Stomach (tissue), 8 donors: ENCODE measurements at regions not wholly inside any gene's neighbourhood (a gene's known extent, or its start where the extent isn't known, plus 50 kb on each side); places are given as distances from the start of the nearest gene placed in this dataset.

Source experiments
- DNase-seq, 2 donors: peaks; one replicate each; pipeline versions ENCODE4 v3.0.0 to v3.0.0-alpha.2; 2013 to 2019
- H3K27ac ChIP-seq, 5 donors: fragments of 200-600 bp in 4 of 5; sonication (generic) in 4 of 5; one replicate each; pipeline ENCODE4 v1.5.1; 2013 to 2019; ENCODE audit warnings: mild to moderate bottlenecking in 1 of 5, moderate library complexity in 1 of 5
- H3K27me3 ChIP-seq, 3 donors: fragments of 200-600 bp; sonication (generic); one replicate each; pipeline ENCODE4 v1.5.1; 2017 to 2019; ENCODE audit warnings: mixed run types in 1 of 3
- H3K36me3 ChIP-seq, 4 donors: fragments of 200-600 bp; sonication (generic); 1 replicate in 3 of 4; 2 replicates in 1 of 4; pipeline ENCODE4 v1.5.1; 2016 to 2019
- H3K4me1 ChIP-seq, 4 donors: fragments of 200-600 bp; sonication (generic); one replicate each; pipeline ENCODE4 v1.5.1; 2016 to 2019
- H3K4me3 ChIP-seq, 4 donors: fragments of 200-600 bp; sonication (generic) in 3 of 4; one replicate each; pipeline ENCODE4 v1.5.1; 2016 to 2019; ENCODE audit warnings: mild to moderate bottlenecking in 1 of 4
- H3K9me3 ChIP-seq, 4 donors: fragments of 200-600 bp; sonication (generic); one replicate each; pipeline ENCODE4 v1.5.1; 2016 to 2019
- EP300 ChIP-seq: sonication (generic); formaldehyde crosslinking; IDR thresholded peaks from one replicate; pipeline ENCODE4 v1.6.1; 2017; ENCODE audit warnings: antibody characterized with exemption
- POLR2A ChIP-seq, 4 donors: fragments of 450-650 bp; IDR thresholded peaks; one replicate each; pipeline ENCODE4 v1.6.1; 2016; ENCODE audit warnings: antibody characterized with exemption in 4 of 4, control low read depth in 2 of 4, mild to moderate bottlenecking in 1 of 4, moderate library complexity in 1 of 4
- POLR2AphosphoS5 ChIP-seq, 3 donors: sonication (generic); formaldehyde crosslinking; IDR thresholded peaks; one replicate each; pipeline ENCODE4 v1.6.1; 2016; ENCODE audit warnings: antibody characterized with exemption in 3 of 3
- WGBS, 5 donors: extraction: QIAGEN DNeasy Blood & Tissue Kit in 3 of 5; methylation state at CpG; one replicate each; pipeline versions ENCODE4 v1.1.5 to v1.1.7; 2013 to 2018; 5-methylcytosine and 5-hydroxymethylcytosine counted together
- intact Hi-C: fragments of 100-400 bp; cut with DNase I; formaldehyde crosslinking; loops from one replicate; pipeline ENCODE4 v1.15.1; 2023; ENCODE audit warnings: low total_unique reads
- TF ChIP-seq, protein P1 (sequence below), 7 experiments: fragments of 450-650 bp in 4 of 7; fragments of 200-600 bp in 3 of 7; sonication (generic) in 3 of 7; IDR thresholded peaks; one replicate each; pipeline ENCODE4 v1.5.1; 2016 to 2019; ENCODE audit warnings: antibody characterized with exemption in 7 of 7, control low read depth in 2 of 7, mild to moderate bottlenecking in 1 of 7
- donor health status: healthy with polysubstance abuse.
- donor health status: Bipolar disorder and iron deficiency.
- donor health status: healthy.

DNA sequence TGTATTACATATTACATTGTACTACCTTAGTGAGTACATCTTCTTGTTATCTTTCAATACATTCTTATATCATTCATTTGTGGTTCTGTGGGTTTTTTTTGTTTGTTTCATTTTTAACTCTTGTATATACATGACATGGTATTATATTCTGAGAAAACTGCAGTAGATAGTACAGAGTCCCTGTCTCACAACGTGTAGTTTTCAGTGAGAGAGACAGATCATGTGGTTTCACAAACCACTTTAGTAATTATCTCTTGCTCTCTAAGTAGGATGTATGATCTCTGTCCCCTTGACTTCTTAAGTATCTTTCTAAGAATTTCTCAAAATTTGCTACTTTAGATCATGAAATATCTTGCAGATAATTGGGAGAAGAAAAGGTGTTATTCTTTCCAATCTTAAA is 745.9 kb upstream of the CDH9 start:
- TF ChIP-seq, protein P1, sequence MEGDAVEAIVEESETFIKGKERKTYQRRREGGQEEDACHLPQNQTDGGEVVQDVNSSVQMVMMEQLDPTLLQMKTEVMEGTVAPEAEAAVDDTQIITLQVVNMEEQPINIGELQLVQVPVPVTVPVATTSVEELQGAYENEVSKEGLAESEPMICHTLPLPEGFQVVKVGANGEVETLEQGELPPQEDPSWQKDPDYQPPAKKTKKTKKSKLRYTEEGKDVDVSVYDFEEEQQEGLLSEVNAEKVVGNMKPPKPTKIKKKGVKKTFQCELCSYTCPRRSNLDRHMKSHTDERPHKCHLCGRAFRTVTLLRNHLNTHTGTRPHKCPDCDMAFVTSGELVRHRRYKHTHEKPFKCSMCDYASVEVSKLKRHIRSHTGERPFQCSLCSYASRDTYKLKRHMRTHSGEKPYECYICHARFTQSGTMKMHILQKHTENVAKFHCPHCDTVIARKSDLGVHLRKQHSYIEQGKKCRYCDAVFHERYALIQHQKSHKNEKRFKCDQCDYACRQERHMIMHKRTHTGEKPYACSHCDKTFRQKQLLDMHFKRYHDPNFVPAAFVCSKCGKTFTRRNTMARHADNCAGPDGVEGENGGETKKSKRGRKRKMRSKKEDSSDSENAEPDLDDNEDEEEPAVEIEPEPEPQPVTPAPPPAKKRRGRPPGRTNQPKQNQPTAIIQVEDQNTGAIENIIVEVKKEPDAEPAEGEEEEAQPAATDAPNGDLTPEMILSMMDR (IDR thresholded peaks at IDR 0.05) = no peak
- TF ChIP-seq EP300 (no peak), POLR2AphosphoS5 (IDR thresholded peaks at IDR 0.05) (no peak)
- H3K36me3 ChIP-seq = no peaks in the 10 kb centered on the region
- intact Hi-C loops = no loop called here
- H3K9me3 ChIP-seq = no peaks in the 10 kb centered on the region
- 40 to 82% (median 59%) methylated on average over 1 of the region's 1 CpG for WGBS, 5 donors
- no peaks in the 10 kb centered on the region for H3K27me3 ChIP-seq
- H3K4me3 ChIP-seq = no peak overlapping the region
- no peak overlapping the region for H3K27ac ChIP-seq
- H3K4me1 ChIP-seq = no peaks in the 10 kb centered on the region
- DNase-seq = no peak

DNA sequence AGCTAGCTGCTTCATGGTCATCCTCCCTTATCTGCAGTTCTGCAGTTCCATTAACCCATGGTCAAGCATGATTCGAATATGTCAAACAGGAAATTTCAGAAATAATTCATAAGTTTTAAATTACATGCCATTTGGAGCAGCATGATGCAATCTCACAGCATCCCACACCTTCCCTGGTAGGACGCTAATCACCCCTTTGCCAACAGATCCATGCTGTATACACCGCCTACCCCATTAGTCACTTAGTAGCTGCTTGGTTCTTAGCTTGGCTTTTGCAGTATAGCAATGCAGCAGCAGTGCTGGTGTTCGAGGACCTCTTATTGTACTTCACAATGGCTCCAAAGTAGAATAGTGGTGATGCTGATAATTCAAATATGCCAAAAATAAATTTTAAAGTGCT is 739.7 kb upstream of the CDH9 start:
- intact Hi-C loops = no loop called here
- H3K9me3 ChIP-seq = no peaks in the 10 kb centered on the region
- no peak for DNase-seq
- no peak overlapping the region for H3K27ac ChIP-seq
- 76 to 83% (median 81%) methylated on average over 4 of the region's 4 CpGs for WGBS, 5 donors
- no peak overlapping the region for H3K4me3 ChIP-seq
- no peaks in the 10 kb centered on the region for H3K36me3 ChIP-seq
- no peaks in the 10 kb centered on the region for H3K4me1 ChIP-seq
- TF ChIP-seq, protein P1 (IDR thresholded peaks at IDR 0.05) = peak in 1 of 7 experiments; percentile 7
- TF ChIP-seq POLR2A (IDR thresholded peaks at IDR 0.05) = no peak
- no peaks in the 10 kb centered on the region for H3K27me3 ChIP-seq

DNA sequence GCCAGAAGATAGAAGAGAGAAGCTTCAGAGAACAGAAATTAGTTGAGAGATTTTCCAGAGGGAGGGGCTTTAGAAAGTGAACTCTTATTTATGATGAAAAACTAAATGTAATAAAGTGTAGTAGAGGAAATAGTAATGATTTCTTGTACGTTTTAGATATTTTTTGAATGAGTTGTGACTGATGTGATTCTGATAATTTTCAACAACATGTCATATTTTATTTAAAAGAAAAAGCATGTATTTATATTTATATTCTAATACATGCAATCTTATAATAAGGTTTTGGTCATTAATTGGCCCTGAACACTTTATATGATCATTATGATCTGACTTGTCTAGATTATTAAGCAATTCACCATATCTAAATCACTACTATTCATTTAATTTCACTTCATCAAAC is 735.2 kb upstream of the CDH9 start:
- H3K4me3 ChIP-seq = no peak overlapping the region
- no peaks in the 10 kb centered on the region for H3K9me3 ChIP-seq
- 45 to 63% (median 57%) methylated on average over 1 of the region's 1 CpG for WGBS, 5 donors
- H3K27ac ChIP-seq = no peak overlapping the region
- no peaks in the 10 kb centered on the region for H3K27me3 ChIP-seq
- H3K36me3 ChIP-seq = no peaks in the 10 kb centered on the region
- TF ChIP-seq POLR2A (IDR thresholded peaks at IDR 0.05) (no peak), POLR2AphosphoS5 (IDR thresholded peaks at IDR 0.05) (no peak), EP300 (no peak)
- TF ChIP-seq, protein P1 (IDR thresholded peaks at IDR 0.05) = no peak
- DNase-seq = no peak
- H3K4me1 ChIP-seq = no peaks in the 10 kb centered on the region
- intact Hi-C loops = no loop called here

DNA sequence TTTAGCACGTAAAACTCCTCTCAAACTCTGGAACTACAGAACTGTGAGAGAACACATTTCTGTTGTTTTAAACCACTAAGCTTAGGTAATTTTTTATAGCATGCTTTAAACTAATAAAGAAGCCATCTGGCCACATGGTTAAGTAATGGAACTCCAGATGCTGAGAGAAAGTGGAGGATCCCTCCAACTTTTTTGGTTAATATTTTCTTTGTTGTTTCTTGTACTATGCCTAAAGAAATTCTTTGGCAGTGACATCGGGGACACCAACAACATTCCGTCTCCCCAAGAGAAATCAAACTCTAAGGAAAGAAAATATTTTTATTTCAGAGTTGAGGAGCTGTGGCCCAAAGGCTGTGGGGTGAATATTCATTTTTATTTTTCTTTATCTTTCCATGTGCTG is 734.8 kb upstream of the CDH9 start:
- intact Hi-C loops = no loop called here
- DNase-seq = no peak
- Histone ChIP-seq H3K4me3 (no peak overlapping the region), H3K4me1 (no peaks in the 10 kb centered on the region), H3K36me3 (no peaks in the 10 kb centered on the region), H3K27ac (no peak overlapping the region), H3K9me3 (no peaks in the 10 kb centered on the region), H3K27me3 (no peaks in the 10 kb centered on the region)
- no peak for TF ChIP-seq EP300
- 58 to 84% (median 74%) methylated on average over 3 of the region's 3 CpGs for WGBS, 5 donors

DNA sequence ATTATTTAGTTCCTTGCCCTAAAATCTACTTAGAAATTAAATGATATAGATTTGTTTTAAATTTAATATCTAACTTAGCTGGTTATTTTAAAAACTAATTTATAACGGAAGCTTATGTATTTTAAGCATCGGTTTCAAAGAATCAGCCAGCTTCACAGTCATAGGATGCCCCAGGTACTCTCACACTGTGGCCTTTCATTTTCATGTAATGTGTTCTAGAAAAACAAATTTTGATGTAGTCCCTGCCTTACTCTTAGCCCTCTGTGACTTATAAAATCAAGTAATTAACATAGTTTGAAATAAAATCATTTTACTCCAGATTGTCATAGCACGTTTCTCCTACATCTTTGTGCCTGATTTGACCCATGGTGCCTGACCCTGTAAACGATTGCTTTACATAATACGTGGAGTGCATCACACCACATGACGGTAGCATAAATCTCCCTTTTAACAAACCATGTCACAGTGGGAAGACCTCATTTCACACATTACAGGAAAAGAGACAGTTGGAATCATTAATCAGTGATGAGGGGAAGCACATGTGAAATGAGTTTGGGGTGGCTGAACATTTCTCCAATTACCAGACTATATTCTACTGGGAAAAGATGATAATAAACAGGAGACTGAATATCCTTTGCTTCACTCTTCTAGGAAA is 731.5 kb upstream of the CDH9 start:
- no peak for TF ChIP-seq POLR2A (IDR thresholded peaks at IDR 0.05)
- TF ChIP-seq, protein P1 (IDR thresholded peaks at IDR 0.05) = no peak
- TF ChIP-seq POLR2AphosphoS5 (IDR thresholded peaks at IDR 0.05) = no peak
- no peak for TF ChIP-seq EP300
- Histone ChIP-seq H3K27ac (no peak overlapping the region), H3K4me3 (no peak overlapping the region), H3K36me3 (no peaks in the 10 kb centered on the region), H3K27me3 (no peaks in the 10 kb centered on the region), H3K9me3 (peaks cover 0 to 4% (median 0%) of the 10 kb centered on the region in 4 donors), H3K4me1 (no peaks in the 10 kb centered on the region)
- intact Hi-C loops = no loop called here
- 71 to 88% (median 80%) methylated on average over 6 of the region's 6 CpGs for WGBS, 5 donors
- DNase-seq = no peak
